OCI-LY1 (cell line): ENCODE measurements at regions not wholly inside any gene's neighbourhood (a gene's known extent, or its start where the extent isn't known, plus 50 kb on each side); places are given as distances from the start of the nearest gene placed in this dataset.
"Not testable (repeated sequence)": the region's sequence is repeated elsewhere in the genome, so short reads cannot be mapped to it uniquely, and the experiment has no call there.

ENCODE experiments used
- H2AFZ ChIP-seq: fragments of 200-600 bp; sonication (generic), shearing (Covaris generic); 2 replicates; pipeline ENCODE4 v1.6.0; 2014; ENCODE audit warnings: antibody characterized with exemption, mild to moderate bottlenecking, low read length
- H3F3A ChIP-seq: fragments of 200-600 bp; sonication (generic), shearing (Covaris generic); 2 replicates; pipeline ENCODE4 v1.6.0; 2014; ENCODE audit warnings: mild to moderate bottlenecking, antibody characterized with exemption, low read length, moderate library complexity; ENCODE audit not compliant: insufficient read depth
- H3K27ac ChIP-seq: fragments of 200-600 bp; sonication (generic); 2 replicates; pipeline ENCODE4 v1.5.1; 2014; ENCODE audit warnings: low read length, mixed run types, mild to moderate bottlenecking, low read depth; ENCODE audit not compliant: poor library complexity, severe bottlenecking
- H3K27me3 ChIP-seq: fragments of 200-600 bp; sonication (generic); 2 replicates; pipeline ENCODE4 v1.6.0; 2014; ENCODE audit warnings: antibody characterized with exemption, mild to moderate bottlenecking, low read length, moderate library complexity; ENCODE audit not compliant: insufficient read depth
- H3K36me3 ChIP-seq: fragments of 200-600 bp; sonication (generic); 2 replicates; pipeline ENCODE4 v1.6.1; 2014; ENCODE audit warnings: mild to moderate bottlenecking, antibody characterized with exemption, low read length, moderate library complexity, mixed read lengths; ENCODE audit not compliant: insufficient read depth
- H3K4me1 ChIP-seq: fragments of 200-600 bp; sonication (generic); 2 replicates; pipeline ENCODE4 v1.5.1; 2014; ENCODE audit warnings: mild to moderate bottlenecking, low read length, moderate library complexity; ENCODE audit not compliant: insufficient read depth, severe bottlenecking
- H3K4me2 ChIP-seq: fragments of 200-600 bp; sonication (generic), shearing (Covaris generic); 2 replicates; pipeline ENCODE4 v1.6.1; 2014; ENCODE audit warnings: low read length
- H3K4me3 ChIP-seq: fragments of 200-600 bp; sonication (generic); 2 replicates; pipeline ENCODE4 v1.5.1; 2014; ENCODE audit warnings: low read length, low read depth, mild to moderate bottlenecking, mixed read lengths; ENCODE audit not compliant: poor library complexity, severe bottlenecking
- H3K79me2 ChIP-seq: fragments of 200-600 bp; shearing (Covaris generic); 2 replicates; pipeline ENCODE4 v1.6.1; 2016; ENCODE audit warnings: mixed run types, low read length, mixed read lengths; ENCODE audit not compliant: insufficient read depth
- H3K9ac ChIP-seq: fragments of 200-600 bp; sonication (generic), shearing (Covaris generic); 2 replicates; pipeline ENCODE4 v1.6.1; 2014; ENCODE audit warnings: mild to moderate bottlenecking, low read length, mixed read lengths
- H3K9me2 ChIP-seq: fragments of 200-600 bp; sonication (generic), shearing (Covaris generic); 2 replicates; pipeline ENCODE4 v1.6.1; 2014; ENCODE audit warnings: low read depth, mild to moderate bottlenecking, low read length, mixed read lengths
- H3K9me3 ChIP-seq: fragments of 200-600 bp; shearing (Covaris generic); 2 replicates; pipeline ENCODE4 v1.6.1; 2014; ENCODE audit warnings: low read length, mixed read lengths
- H4K20me1 ChIP-seq: fragments of 200-600 bp; sonication (generic), shearing (Covaris generic); 2 replicates; pipeline ENCODE4 v1.6.0; 2016; ENCODE audit warnings: mild to moderate bottlenecking, low read length; ENCODE audit not compliant: insufficient read depth
- EZH2 ChIP-seq: fragments of 200-600 bp; sonication (generic), shearing (Covaris generic); IDR thresholded peaks from 2 replicates; pipeline ENCODE4 v1.8.0; 2017; ENCODE audit warnings: borderline replicate concordance, mixed run types, mild to moderate bottlenecking, antibody characterized with exemption, low read length, moderate library complexity, mixed read lengths
- TF ChIP-seq, protein P1 (sequence below): fragments of 200-600 bp; sonication (generic), shearing (Covaris generic); IDR thresholded peaks from 2 replicates; pipeline ENCODE4 v1.5.1; 2017; ENCODE audit warnings: mild to moderate bottlenecking, antibody characterized with exemption, low read length, moderate library complexity, mixed read lengths

DNA sequence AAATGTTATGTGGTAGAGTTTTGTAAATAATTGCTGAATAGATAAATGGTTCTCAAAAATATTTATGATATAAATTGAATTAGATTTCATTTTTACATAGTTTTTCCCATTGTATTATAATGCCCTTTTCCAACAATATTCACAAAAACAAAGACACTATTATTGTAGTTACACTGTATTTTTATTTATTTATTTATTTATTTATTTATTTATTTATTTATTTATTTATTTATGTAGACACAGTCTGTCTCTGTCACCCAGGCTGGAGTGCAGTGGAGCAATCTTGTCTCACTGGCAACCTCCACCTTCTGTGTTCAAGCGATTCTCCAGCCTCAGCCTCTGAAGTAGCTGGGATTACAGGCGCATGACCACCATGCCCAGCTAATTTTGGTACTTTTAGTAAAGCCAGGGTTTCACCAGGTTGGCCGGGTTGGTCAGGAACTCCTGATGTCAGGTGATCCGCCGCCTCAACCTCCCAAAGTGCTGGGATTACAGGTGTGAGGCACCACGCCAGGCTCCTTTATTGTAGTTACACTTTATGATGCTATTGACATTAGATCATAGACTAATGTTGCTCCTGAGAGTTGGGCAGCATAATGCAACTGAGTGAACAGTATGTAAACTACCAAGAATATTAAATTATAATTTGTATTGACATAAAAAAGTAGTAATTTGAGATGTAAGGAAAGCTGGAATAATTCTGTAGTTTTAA lies 1430.0 kb upstream of the PRMT6 start:
- Histone ChIP-seq H2AFZ (no peak overlapping the region), H3K27me3 (no peaks in the 10 kb centered on the region), H3K9ac (no peak overlapping the region), H3K27ac (no peak overlapping the region), H3K36me3 (no peaks in the 10 kb centered on the region), H3K9me2 (no peaks in the 10 kb centered on the region), H3K4me1 (no peaks in the 10 kb centered on the region), H4K20me1 (no peaks in the 10 kb centered on the region), H3K4me2 (no peak overlapping the region), H3F3A (no peaks in the 10 kb centered on the region), H3K4me3 (no peak overlapping the region), H3K79me2 (no peaks in the 10 kb centered on the region), H3K9me3 (no peaks in the 10 kb centered on the region)
- TF ChIP-seq EZH2 = no peak
- TF ChIP-seq, protein P1, sequence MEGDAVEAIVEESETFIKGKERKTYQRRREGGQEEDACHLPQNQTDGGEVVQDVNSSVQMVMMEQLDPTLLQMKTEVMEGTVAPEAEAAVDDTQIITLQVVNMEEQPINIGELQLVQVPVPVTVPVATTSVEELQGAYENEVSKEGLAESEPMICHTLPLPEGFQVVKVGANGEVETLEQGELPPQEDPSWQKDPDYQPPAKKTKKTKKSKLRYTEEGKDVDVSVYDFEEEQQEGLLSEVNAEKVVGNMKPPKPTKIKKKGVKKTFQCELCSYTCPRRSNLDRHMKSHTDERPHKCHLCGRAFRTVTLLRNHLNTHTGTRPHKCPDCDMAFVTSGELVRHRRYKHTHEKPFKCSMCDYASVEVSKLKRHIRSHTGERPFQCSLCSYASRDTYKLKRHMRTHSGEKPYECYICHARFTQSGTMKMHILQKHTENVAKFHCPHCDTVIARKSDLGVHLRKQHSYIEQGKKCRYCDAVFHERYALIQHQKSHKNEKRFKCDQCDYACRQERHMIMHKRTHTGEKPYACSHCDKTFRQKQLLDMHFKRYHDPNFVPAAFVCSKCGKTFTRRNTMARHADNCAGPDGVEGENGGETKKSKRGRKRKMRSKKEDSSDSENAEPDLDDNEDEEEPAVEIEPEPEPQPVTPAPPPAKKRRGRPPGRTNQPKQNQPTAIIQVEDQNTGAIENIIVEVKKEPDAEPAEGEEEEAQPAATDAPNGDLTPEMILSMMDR = no peak

DNA sequence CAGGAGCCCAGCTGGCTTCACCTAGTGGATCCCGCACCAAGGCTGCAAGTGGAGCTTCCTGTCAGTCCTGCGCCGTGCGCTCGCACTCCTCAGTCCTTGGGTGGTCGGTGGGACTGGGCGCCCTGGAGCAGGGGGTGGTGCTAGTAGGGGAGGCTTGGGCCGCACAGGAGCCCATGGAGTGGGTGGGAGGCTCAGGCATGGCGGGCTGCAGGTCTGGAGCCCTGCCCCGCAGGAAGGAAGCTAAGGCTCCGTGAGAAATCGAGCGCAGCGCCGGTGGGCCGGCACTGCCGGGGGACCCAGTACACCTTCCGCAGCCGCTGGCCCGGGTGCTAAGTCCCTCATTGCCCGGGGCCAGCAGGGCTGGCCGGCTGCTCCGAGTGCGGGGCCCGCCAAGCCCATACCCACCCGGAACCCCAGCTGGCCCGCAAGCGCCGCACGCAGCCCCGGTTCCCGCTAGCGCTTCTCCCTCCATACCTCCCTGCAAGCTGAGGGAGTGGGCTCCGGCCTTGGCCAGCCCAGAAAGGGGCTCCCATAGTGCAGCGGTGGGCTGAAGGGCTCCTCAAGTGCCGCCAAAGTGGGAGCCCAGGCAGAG lies 1425.2 kb upstream of the PRMT6 start:
- not testable (repeated sequence) for H3K36me3 ChIP-seq, H2AFZ ChIP-seq

DNA sequence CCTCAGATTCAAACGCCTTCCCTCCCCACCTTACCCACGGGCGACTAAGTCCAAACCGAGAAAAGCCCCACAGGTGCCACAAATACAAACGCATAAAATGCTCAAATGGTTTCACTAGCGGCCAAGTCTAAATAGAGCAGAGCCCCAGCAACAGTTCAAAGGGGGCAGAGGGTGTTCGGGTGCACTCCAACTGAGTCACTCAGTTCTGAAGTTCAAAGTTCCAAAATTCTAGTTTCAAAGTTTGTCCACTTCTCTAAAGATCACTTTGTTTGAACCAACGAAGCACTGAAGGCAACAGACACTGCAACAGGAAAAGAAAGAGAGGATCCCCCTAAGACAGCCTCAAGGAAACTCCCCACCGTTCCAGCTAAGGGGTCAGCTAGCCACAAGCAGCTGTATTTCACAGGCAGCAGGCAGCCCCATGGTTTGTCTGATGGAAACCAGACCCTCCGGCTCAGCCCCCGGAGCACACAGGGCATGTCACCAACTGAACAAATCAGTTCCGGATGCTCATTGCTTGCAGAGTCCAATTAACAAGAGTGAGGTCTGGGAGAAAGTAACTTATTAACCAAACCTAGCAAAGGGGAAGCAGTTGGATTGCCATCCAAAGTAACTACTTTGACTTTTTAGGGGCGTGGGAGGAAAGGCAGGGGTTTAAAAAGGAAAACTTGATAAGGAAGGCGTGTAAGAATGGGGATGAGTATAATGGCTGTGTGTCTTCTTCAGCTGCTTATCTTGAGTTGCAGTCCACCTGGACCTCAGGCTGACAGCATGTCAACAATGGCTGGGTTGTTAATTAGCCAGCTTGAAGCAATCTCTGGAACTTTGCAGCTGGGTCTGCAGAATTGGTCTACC lies 1423.9 kb upstream of the PRMT6 start:
- H3K79me2 ChIP-seq = no peaks in the 10 kb centered on the region
- no peaks in the 10 kb centered on the region for H3K9me3 ChIP-seq
- TF ChIP-seq, protein P1 = no peak
- no peak for TF ChIP-seq EZH2
- no peak overlapping the region for H3K4me2 ChIP-seq
- H3K9ac ChIP-seq = no peak overlapping the region
- no peak overlapping the region for H2AFZ ChIP-seq
- H3K4me3 ChIP-seq = no peak overlapping the region
- no peaks in the 10 kb centered on the region for H3F3A ChIP-seq
- no peaks in the 10 kb centered on the region for H3K27me3 ChIP-seq
- H3K36me3 ChIP-seq = no peaks in the 10 kb centered on the region
- H4K20me1 ChIP-seq = no peaks in the 10 kb centered on the region
- H3K27ac ChIP-seq = no peak overlapping the region
- H3K9me2 ChIP-seq = no peaks in the 10 kb centered on the region
- H3K4me1 ChIP-seq = no peaks in the 10 kb centered on the region

More for the DNA sequence above, 1425.2 kb upstream of the PRMT6 start:
- H3K4me3 ChIP-seq, H3K4me1 ChIP-seq, H3K27me3 ChIP-seq, H3K9ac ChIP-seq, H4K20me1 ChIP-seq, H3F3A ChIP-seq, H3K9me3 ChIP-seq, H3K27ac ChIP-seq, H3K9me2 ChIP-seq, H3K4me2 ChIP-seq, H3K79me2 ChIP-seq: not testable (repeated sequence)
